COLO668 (cell line): ENCODE measurements at regions not wholly inside any gene's neighbourhood (a gene's known extent, or its start where the extent isn't known, plus 50 kb on each side); places are given as distances from the start of the nearest gene placed in this dataset.

Experiments used
- DNase-seq: peaks from one replicate; lab custom pipeline; 2025; ENCODE audit not compliant: unreplicated experiment; lab: John Stamatoyannopoulos, UW

DNA sequence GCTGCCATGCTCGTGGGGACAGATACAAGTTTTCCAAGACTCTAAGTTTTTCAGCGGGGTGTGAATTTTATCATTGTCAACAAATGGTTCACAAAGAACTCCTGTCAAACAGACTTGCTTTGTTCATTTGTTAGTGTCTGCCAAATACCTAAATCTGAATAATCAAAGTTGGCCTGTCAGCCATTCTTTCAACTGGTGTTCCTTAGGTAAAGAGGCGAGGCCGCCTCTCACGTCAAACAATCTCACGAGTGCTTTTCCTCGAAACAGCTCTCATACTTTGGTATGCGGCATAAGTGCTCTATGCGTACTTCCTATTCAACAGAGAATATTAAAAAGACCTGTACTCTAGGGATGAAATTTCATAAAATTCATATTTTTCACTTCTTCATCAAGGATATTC lies 51.4 kb upstream of the KANK4 start:
- no peak for DNase-seq

DNA sequence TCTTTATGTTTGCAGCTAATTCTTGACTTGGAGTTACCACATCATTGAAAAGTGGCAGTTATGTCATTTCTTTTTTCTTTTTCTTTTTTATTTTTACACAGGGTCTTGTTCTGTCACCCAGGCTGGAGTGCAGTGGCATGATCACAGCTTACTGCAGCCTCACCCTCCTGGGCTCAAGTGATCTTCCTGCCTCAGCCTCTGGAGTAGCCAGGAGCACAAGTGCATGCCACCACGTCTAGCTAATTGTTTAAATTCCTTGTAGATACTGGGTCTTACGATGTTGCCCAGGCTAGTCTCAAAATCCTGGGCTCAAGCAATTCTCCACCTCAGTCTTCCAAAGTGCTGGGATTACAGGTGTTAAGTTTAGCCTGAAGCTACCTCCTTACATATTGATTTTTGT lies 52.1 kb upstream of the KANK4 start:
- DNase-seq, result no peak

DNA sequence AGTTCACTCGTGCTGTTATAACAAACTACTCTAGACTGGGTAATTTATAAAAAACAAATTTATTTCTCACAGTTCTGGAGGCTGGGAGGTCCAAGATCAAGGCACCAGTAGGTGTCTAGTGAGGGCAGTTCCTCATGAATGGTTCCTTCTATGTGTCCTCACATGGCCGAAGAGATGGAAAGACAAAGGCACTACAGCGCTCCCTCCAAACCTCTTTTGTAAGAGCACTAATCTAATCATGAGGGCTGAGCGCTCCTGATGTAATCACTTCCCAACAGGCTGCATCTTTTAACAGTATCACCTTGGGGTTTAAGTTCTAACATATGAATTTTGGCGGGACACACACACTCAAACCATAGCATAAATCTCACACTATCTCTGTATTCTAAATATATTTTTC lies 54.0 kb upstream of the KANK4 start:
- DNase-seq, result no peak

DNA sequence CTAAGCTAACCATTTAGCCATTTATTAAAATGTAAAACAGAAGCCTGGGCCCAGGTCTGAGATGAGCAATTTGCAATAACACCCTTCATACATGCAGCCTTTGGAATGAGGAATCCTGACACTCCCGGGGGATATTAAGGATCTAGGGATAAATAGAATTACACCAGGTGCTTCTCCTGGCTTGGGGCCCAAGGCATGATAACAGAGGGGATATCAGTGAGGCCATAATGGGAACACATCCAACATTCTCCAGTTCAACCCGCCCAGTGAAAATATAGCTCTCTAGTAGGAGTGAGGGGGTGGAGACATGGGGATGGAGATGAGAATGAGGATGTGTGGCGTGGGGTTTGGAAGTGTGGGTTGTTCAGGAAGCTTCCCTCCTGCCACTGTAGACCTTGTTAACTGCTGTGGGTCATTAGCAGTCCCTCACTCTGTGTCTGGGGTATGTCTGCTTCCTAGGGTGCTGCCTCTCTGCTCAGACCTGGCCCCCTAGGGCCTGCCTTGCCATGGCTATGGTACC lies 57.9 kb upstream of the KANK4 start:
- DNase-seq, result peak; percentile 44

DNA sequence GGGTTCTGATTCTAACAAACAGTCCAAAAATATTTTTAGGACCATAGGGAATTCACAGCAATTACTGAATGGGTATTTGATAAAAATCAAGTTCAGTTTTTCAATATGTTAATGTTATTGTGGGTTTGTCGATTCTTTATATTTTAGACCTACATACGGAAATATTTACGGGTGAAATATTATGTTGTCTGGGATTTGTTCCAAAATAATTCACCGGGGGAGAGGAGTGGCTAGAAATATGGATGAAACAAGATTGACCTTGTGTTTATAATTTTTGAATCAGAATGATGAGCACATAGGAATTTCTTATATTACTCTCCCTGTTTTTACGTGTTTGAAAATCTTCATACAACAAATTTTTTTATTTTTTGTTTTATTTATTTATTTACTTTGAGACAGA lies 56.7 kb upstream of the USP1 start:
- no peak for DNase-seq

DNA sequence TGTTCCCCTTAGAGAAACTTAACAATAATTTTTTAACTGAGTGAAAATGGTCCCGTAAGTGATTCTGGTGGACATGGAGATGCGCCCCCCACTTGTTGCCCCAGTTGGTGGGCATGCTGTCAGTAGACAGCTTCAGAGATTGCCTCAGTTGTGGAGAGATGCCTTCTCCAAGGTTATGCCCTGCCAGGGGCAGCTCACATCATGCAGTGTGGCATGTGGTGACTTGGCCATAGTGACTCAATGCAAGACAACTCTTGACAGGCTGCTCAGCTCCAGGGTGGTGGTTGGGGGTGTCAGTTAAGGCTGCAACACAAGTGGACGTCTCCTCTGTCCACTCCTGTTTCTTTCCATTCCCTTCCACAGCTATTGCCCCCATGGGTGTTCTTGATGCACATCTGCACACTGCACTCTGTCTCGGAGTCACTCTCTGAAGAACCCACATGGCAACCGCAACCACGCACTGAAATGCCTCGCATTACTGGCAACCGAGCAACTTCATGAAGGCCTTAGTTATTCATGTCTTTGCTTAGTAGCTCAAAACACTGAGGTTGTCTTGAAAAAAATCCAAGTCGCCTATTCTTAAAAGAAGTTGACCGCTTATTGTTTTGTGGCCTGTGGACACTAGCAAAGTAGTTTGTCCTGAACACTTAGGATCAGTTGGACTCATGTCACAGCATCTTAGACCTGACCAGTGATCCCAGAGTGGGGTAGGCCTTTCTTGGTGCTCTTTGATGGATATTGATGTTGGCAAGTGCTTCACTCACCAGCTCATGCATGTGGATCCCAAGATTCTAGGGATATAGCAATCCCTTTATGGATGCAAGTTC lies 54.8 kb upstream of the USP1 start:
- DNase-seq, result no peak

DNA sequence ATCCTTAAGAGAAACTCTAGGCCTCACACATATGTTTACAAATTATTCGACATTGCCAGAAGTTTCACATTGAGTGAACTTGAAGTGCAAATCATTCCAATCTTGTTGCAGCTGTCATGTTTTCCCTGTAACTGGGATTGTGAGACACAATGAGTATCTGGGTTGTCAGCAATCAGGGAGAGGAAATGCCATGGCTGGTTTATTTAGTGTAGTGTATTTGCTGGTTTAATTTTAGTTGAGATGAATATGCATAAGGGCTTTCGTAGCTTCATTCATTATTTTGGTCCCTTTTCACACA lies 54.2 kb upstream of the USP1 start:
- no peak for DNase-seq

DNA sequence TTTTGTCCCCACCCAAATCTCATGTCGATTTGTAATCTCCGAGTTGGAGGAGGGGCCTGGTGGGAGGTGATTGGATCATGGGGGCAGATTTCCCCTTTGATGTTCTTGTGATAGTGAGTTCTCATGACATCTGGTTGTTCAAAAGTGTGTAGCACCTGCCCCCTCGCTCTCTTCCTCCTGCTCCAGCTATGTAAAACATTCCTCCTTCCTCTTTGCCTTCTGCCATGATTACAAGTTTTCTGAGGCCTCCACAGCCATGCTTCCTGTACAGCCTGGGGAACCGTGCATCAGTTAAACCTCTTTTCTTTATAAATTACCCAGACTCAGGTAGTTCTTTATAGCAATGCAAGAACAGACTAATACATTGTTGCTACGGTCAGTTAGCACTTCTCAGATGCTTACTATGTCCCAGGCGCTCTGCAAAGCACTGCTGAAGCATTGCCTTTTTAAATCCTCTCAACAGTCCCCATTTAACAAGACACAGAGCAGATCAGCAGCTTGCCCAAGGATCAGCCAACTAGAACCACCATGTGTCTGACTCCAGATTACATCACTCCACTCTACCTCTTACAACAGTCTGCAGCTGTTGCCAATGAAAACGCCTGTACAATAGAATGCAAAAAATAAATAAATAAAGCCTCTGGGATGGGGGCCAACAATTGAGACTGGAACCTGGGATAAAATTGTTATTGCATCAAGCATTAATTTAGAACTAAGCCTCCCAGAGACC lies 52.4 kb upstream of the USP1 start:
- peak; percentile 84 for DNase-seq

DNA sequence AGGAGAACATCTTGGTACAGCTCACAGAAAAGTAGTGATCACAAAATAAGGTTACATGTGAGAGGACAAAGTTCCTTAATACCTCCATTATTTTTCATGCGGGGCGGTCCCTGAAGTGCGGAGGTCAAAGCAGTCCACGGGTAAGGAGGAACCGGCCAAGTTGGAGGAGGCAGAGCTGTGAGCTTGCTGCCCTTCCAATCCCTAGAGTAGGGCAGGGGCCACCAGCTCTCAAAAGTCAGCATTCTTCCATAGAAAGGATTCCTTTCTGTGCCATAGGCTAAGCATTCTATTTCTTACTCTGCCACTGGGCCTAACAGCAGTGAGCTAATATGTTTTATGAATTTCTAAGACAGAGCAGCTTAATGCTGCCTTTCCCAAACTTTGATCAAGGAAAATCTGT lies 50.9 kb upstream of the USP1 start:
- DNase-seq, result no peak

DNA sequence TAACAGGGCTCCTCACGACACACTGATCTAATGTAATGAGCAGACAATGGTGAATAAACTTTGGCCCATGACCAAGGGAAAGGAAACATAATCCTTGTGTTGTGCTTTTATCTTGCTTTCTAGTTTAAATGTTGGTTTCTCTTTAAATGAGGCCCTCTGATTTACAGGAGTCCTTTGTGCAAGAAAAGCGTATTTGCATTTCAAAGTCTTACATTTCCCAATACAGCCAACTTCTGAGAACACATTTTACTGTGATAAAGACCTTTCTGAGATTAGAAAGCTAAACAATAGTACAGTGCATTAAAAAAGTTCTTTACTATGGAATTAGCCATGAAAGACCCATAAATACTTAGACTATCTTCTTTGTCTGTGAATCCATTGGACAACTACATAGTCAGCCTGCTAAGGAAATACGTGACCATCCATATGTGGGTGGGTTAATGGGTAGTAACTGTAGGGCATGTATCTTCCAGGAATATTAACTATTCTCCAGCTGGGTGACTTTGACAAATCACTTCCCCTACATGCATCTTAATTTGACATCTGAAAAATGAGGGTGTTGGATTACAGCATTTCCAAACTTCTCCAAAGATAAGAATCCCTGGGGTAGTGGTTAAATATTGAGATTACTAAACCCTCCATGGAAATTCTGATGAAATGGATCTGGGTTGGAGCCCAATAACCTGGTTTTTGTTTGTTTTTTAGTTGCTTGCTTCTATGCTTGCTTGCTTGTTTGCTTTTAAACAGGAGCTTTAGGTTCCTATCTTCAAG lies 50.3 kb upstream of the USP1 start:
- no peak for DNase-seq
